Astrocyte of the spinal cord (primary cell): ENCODE measurements at regions not wholly inside any gene's neighbourhood (a gene's known extent, or its start where the extent isn't known, plus 50 kb on each side); places are given as distances from the start of the nearest gene placed in this dataset.

Source experiments
- DNase-seq: peaks from one replicate; pipeline ENCODE4 v3.0.0; 2011; ENCODE audit warnings: low read depth, low spot score
- H3K4me3 ChIP-seq: 2 replicates; pipeline ENCODE4 v1.5.1; 2011; ENCODE audit warnings: low read depth, mild to moderate bottlenecking, low read length, moderate library complexity
- CTCF ChIP-seq: IDR thresholded peaks from 2 replicates; pipeline ENCODE4 v1.5.1; 2012; ENCODE audit warnings: low read depth, mild to moderate bottlenecking, low read length, inconsistent platforms
- in situ Hi-C: cut with HindIII; loops from 2 replicates; pipeline ENCODE4 v1.10.0; 2017; ENCODE audit warnings: low sequenced_read_pairs

- DNase-seq: no peak
- TF ChIP-seq CTCF: no peak
- in situ Hi-C loops: no loop called here
- no peak overlapping the region for H3K4me3 ChIP-seq
Observed at GRCh38 chr2:221802089-221802488, 230.0 kb upstream of the EPHA4 start.

- no peak for TF ChIP-seq CTCF
- DNase-seq: no peak
- H3K4me3 ChIP-seq: no peak overlapping the region
- in situ Hi-C loops: no loop called here
Observed at GRCh38 chr2:221792971-221793521, 220.9 kb upstream of the EPHA4 start.

GRCh38 chr2:221791844-221792243 is 219.7 kb upstream of the EPHA4 start:
- in situ Hi-C loops: no loop called here
- no peak overlapping the region for H3K4me3 ChIP-seq
- peak; percentile 9 for DNase-seq
- no peak for TF ChIP-seq CTCF

GRCh38 chr2:221787561-221787960 is 215.5 kb upstream of the EPHA4 start:
- DNase-seq: no peak
- in situ Hi-C loops: no loop called here
- TF ChIP-seq CTCF: no peak
- no peak overlapping the region for H3K4me3 ChIP-seq

GRCh38 chr2:221786297-221786926 is 214.3 kb upstream of the EPHA4 start:
- no peak for TF ChIP-seq CTCF
- H3K4me3 ChIP-seq: no peak overlapping the region
- no peak for DNase-seq
- in situ Hi-C loops: no loop called here

- DNase-seq: peak; percentile 66
- no peak overlapping the region for H3K4me3 ChIP-seq
- no peak for TF ChIP-seq CTCF
- in situ Hi-C loops: no loop called here
Observed at GRCh38 chr2:221780281-221780688, 208.2 kb upstream of the EPHA4 start.

GRCh38 chr2:221779614-221780067 is 207.5 kb upstream of the EPHA4 start:
- peak; percentile 90 for DNase-seq
- in situ Hi-C loops: no loop called here
- H3K4me3 ChIP-seq: no peak overlapping the region
- no peak for TF ChIP-seq CTCF
